ENCODE measurements at regions not wholly inside any gene's neighbourhood (a gene's known extent, or its start where the extent isn't known, plus 50 kb on each side); places are given as distances from the start of the nearest gene placed in this dataset.
A peak's percentile ranks its signal among the peaks of the same experiment; 100 is the strongest.

DNA sequence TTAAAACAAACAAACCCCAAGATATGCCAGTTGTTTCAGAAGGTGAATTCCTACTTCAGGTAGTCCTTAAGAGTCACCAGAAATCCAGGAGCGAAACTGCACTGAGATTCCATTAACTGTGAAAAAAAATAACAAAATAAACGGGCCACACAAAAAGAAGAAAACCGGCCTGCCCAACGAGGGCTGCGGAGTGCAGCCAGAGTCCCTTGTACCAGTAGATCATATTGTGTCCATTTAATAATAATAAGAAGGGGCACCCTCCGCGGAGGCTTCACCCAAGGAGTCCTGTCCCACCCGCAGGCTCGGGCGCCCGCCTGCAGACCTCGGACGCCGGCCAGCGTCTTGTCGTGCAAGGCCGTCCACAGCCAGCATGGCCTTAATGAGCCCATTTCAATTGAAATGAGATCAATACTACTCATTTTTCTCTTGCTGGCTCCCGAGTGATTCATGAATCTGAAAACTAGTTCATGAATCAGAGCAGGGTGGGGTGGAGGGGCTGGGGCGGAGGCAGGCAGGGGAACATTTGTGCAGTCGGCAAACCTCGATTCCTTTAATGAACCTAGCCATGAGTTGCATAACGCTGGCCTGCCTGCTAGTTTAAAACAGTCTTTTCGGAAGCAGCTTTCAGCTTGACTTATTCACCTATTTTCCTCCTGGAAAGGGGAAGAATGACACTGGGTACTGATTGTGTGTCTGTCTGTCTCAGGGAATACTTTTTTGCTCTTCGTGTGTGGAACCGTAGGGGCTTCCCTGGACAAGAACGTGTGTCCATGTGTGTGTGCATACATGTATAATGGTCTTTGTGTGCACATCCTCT, 113.1 kb upstream of the IRF2BP2 start:
- Histone ChIP-seq H3K4me1 (ENCODE audit: control insufficient read depth, insufficient read depth, low read length) (peaks cover 87% of the 10 kb centered on the region), H3K36me3 (ENCODE audit: control insufficient read depth in 2 of 2, insufficient read depth in 2 of 2, low read length in 2 of 2) (no peaks in the 10 kb centered on the region), H3K27me3 (ENCODE audit: control insufficient read depth in 1 of 2, insufficient read depth in 2 of 2, low read length in 2 of 2) (no peaks in the 10 kb centered on the region), H3K4me3 (ENCODE audit: low read length in 2 of 2) (peak overlapping the region; percentile 27 to 64), H3K9me3 (ENCODE audit: control insufficient read depth in 2 of 2, low read length in 2 of 2) (no peaks in the 10 kb centered on the region), H3K9ac (ENCODE audit: low read length in 2 of 2) (peak overlapping the region; percentile 88 to 92), H3K27ac (ENCODE audit: low read length) (peak overlapping the region; percentile 100)

DNA sequence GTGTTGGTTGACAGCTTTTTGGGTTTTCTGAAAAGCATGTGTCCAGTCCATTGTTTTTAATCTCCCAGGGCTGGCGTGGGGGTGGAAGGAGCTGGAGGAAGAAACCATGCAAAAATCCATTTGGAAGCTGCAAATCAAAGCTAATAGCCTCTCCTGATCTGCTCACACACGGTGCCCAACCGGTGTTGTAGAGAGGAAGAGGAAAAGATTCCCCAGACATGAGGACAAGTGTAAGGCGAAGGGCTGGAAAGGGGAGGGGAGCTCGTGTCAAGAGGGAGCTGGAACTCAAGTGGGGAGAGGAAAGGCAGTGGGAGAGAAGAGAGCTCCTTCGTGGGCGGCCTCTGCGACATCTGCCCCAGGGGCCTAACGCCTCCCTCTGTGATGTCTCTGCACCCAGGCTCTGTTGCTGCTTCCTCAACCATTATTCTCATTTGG, 112.3 kb upstream of the IRF2BP2 start:
- H3K27ac ChIP-seq (ENCODE audit: low read length), result peak overlapping the region; percentile 100
- H3K4me3 ChIP-seq (ENCODE audit: low read length in 2 of 2), result peak overlapping the region in 1 of 2 donors; percentile 64
- no peaks in the 10 kb centered on the region for H3K9me3 ChIP-seq (ENCODE audit: control insufficient read depth in 2 of 2, low read length in 2 of 2)
- peaks cover 91% of the 10 kb centered on the region for H3K4me1 ChIP-seq (ENCODE audit: control insufficient read depth, insufficient read depth, low read length)
- H3K27me3 ChIP-seq (ENCODE audit: control insufficient read depth in 1 of 2, insufficient read depth in 2 of 2, low read length in 2 of 2), result no peaks in the 10 kb centered on the region
- H3K9ac ChIP-seq (ENCODE audit: low read length in 2 of 2), result peak overlapping the region; percentile 88 to 92
- no peaks in the 10 kb centered on the region for H3K36me3 ChIP-seq (ENCODE audit: control insufficient read depth in 2 of 2, insufficient read depth in 2 of 2, low read length in 2 of 2)

DNA sequence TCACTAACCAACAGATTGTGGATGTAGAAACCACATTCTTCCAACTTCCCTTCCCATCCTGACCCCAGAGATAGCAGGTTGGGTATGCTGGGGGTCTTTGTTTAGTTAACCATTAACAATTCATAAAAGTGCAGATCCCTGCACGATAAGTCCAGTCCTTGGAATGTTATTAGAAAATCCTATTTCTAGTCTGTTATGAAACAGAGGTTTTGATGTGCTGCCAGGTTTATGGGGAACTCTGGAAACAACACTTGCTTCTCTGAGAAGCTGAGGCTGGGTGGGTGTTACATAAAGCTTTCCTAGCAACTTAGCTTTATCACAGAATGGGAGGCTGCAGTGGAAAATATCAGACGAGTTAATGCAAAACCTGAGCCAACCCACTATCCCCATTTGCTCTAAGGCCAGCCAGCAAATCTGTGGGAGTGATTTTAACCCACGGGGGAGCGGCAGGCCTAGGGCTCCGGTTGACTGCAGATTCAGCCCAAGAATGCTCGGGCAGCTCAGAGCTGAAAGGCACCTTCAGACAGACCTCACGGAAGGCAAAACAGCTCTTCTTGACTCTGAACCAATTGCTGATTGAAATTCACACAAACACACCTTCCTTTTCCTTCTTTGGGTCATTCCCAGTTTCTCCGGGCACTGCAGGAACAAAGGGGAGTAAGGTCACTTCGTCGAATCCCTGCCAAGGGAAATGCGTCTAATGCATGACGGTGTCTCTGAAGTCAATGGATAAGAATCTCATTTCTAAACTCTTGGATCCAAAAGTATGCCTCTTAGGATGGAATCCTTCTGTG, 111.7 kb upstream of the IRF2BP2 start:
- peak overlapping the region in 1 of 2 donors; percentile 64 for H3K4me3 ChIP-seq (ENCODE audit: low read length in 2 of 2)
- H3K27ac ChIP-seq (ENCODE audit: low read length), result peak overlapping the region; percentile 100
- H3K27me3 ChIP-seq (ENCODE audit: control insufficient read depth in 1 of 2, insufficient read depth in 2 of 2, low read length in 2 of 2), result no peaks in the 10 kb centered on the region
- H3K9me3 ChIP-seq (ENCODE audit: control insufficient read depth in 2 of 2, low read length in 2 of 2), result no peaks in the 10 kb centered on the region
- H3K4me1 ChIP-seq (ENCODE audit: control insufficient read depth, insufficient read depth, low read length), result peaks cover 91% of the 10 kb centered on the region
- H3K36me3 ChIP-seq (ENCODE audit: control insufficient read depth in 2 of 2, insufficient read depth in 2 of 2, low read length in 2 of 2), result no peaks in the 10 kb centered on the region
- H3K9ac ChIP-seq (ENCODE audit: low read length in 2 of 2), result peak overlapping the region; percentile 88 to 92

DNA sequence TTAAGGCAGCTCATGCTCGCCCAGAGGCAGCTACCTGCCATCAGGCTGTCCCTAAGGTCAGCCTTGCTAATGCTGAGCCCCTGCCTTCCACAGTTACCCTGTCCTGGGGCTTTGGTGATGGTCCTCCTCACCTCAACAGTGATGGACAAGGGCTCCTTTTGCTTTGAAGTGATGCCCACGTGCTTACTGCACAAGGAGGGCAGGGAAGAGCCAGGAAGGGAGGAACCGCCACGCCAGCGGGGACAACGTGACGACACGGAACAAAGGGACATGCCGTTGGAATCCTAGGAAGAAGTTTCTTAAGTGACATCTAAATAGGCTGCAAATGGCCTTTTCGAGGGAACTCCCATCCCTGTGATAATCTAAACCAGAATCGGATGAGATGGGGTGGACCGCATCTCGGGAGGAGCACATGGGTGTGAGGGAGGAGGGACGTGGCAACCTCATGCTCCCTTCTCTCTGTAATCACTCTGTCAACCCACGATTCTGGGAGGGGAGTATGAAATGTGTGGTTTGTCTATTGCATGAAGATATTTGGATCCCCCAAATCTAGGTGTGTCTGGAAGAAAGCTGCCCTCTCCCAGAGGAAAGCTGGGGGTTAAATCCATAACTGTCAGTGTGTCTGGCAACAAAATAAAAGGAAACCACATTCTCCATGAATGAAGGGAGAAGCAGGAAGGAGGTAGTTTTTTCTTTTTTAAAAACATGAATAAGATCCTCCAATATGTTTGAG, 110.9 kb upstream of the IRF2BP2 start:
- Histone ChIP-seq H3K27me3 (ENCODE audit: control insufficient read depth in 1 of 2, insufficient read depth in 2 of 2, low read length in 2 of 2) (no peaks in the 10 kb centered on the region), H3K4me1 (ENCODE audit: control insufficient read depth, insufficient read depth, low read length) (peaks cover 91% of the 10 kb centered on the region), H3K4me3 (ENCODE audit: low read length in 2 of 2) (peak overlapping the region in 1 of 2 donors; percentile 64), H3K27ac (ENCODE audit: low read length) (peak overlapping the region; percentile 100), H3K9me3 (ENCODE audit: control insufficient read depth in 2 of 2, low read length in 2 of 2) (no peaks in the 10 kb centered on the region), H3K9ac (ENCODE audit: low read length in 2 of 2) (peak overlapping the region; percentile 88 to 92), H3K36me3 (ENCODE audit: control insufficient read depth in 2 of 2, insufficient read depth in 2 of 2, low read length in 2 of 2) (no peaks in the 10 kb centered on the region)

DNA sequence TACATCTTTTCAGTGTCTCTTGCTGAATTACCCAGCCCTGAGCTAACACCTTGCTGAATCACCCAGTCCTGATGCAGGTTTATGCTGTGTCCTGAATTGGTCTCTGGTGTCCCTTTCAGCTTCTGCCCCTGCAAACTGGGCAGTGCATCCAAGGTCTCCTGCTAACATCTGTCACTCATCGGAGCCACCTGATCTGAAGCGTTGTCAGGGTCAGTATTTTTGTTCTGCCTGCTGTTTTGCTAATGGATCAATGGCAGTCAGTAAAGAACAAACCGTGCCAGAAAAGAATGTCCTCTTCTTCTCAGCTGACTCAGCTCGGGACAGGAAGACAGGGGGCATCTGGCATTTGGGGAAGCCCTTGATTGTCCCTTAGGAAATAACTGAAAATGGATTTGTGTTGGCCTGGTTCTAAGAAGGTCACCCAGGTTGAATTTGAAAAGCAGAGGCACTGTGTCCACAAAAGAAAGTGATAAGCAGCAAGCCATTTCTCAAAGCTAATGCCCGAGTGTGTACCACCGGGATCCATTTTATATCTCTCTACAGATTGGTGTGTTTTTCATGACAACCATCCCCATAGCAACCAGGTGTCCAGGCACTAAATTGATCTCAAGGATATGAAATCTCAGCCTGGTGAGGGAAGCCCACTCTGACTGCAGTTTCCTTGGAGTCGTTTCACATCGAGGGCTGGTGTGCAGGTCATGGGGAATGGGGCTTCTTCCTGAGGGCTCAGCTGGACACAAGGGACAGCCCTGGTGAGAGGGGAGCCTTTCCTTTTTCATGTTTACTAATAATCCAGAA, 109.7 kb upstream of the IRF2BP2 start:
- Histone ChIP-seq H3K4me1 (ENCODE audit: control insufficient read depth, insufficient read depth, low read length) (peaks cover 88% of the 10 kb centered on the region), H3K4me3 (ENCODE audit: low read length in 2 of 2) (no peak overlapping the region), H3K9ac (ENCODE audit: low read length in 2 of 2) (peak overlapping the region in 1 of 2 donors; percentile 5), H3K27ac (ENCODE audit: low read length) (peak overlapping the region; percentile 100), H3K9me3 (ENCODE audit: control insufficient read depth in 2 of 2, low read length in 2 of 2) (no peaks in the 10 kb centered on the region), H3K27me3 (ENCODE audit: control insufficient read depth in 1 of 2, insufficient read depth in 2 of 2, low read length in 2 of 2) (no peaks in the 10 kb centered on the region), H3K36me3 (ENCODE audit: control insufficient read depth in 2 of 2, insufficient read depth in 2 of 2, low read length in 2 of 2) (no peaks in the 10 kb centered on the region)

DNA sequence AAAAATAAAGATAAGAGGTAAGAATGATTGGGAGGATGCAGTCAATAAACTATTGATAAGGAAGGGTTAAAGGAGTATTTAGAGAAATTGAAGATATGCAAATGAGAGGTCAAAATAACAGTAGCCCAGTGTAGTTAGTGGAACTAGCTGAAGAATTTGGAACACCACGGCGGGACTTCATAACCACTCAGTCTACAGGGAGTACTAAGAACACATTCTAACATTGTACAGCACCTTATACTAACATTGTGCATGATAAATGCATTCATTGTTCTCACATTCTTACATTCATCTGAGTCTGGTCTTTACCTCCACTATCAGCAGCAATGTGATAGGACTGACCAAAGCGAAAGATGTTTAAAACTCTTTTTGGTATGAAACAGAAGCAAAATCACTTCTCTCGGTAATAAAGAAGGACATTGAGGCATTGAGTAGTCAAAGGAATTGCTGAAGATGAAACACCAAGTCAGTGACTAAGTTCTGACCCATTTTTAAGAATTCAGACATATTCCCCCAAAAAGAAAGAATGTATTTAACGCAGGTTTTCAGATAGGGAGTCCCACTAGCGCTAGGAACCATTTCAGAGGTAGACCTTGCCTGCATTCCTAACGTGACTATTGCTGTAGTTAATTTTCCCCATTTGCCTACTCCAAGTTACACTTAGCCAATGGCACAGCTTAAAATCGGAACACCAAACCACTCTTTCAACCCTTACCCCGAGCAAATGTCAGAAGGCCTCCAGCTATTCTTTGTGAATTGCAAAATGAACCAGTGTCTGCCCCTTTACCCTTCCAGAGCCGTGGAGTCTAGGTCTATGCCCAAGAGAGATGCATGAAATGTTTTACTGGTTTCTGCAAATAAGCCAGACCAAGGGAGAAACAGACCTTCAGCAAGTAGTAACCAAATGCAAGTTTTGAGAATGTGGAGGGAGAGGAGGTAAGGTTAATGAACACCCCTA, 108.8 kb upstream of the IRF2BP2 start:
- H3K27me3 ChIP-seq (ENCODE audit: control insufficient read depth in 1 of 2, insufficient read depth in 2 of 2, low read length in 2 of 2), result no peaks in the 10 kb centered on the region
- no peak overlapping the region for H3K4me3 ChIP-seq (ENCODE audit: low read length in 2 of 2)
- H3K9ac ChIP-seq (ENCODE audit: low read length in 2 of 2), result peak overlapping the region in 1 of 2 donors; percentile 3
- H3K4me1 ChIP-seq (ENCODE audit: control insufficient read depth, insufficient read depth, low read length), result peaks cover 85% of the 10 kb centered on the region
- H3K9me3 ChIP-seq (ENCODE audit: control insufficient read depth in 2 of 2, low read length in 2 of 2), result no peaks in the 10 kb centered on the region
- H3K36me3 ChIP-seq (ENCODE audit: control insufficient read depth in 2 of 2, insufficient read depth in 2 of 2, low read length in 2 of 2), result no peaks in the 10 kb centered on the region
- H3K27ac ChIP-seq (ENCODE audit: low read length), result peak overlapping the region; percentile 100

DNA sequence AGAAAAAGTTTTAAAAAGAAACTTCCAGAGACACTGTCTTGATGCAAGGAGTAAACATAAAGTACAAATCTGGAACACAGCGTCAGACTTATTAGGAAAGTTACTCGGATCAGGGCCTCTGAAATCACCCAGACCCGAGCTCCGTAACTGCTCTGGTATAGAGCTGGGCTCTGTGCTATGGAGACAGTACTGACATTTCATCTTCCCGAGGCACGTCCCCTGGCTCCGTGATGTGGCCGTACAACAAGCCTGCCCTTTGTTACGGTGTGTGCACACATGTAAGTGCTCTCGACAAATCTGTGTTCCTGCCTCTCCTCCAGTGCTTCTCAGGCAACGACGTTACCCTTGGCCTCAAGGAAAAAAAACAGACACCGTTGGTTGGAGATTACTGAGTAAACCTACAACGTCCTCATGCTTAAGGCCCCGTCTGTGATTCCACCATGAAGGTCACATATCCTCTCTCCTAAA, 107.0 kb upstream of the IRF2BP2 start:
- Histone ChIP-seq H3K9ac (ENCODE audit: low read length in 2 of 2) (peak overlapping the region; percentile 58 to 78), H3K36me3 (ENCODE audit: control insufficient read depth in 2 of 2, insufficient read depth in 2 of 2, low read length in 2 of 2) (no peaks in the 10 kb centered on the region), H3K9me3 (ENCODE audit: control insufficient read depth in 2 of 2, low read length in 2 of 2) (no peaks in the 10 kb centered on the region), H3K27me3 (ENCODE audit: control insufficient read depth in 1 of 2, insufficient read depth in 2 of 2, low read length in 2 of 2) (no peaks in the 10 kb centered on the region), H3K27ac (ENCODE audit: low read length) (peak overlapping the region; percentile 100), H3K4me3 (ENCODE audit: low read length in 2 of 2) (peak overlapping the region in 1 of 2 donors; percentile 41), H3K4me1 (ENCODE audit: control insufficient read depth, insufficient read depth, low read length) (peaks cover 69% of the 10 kb centered on the region)

DNA sequence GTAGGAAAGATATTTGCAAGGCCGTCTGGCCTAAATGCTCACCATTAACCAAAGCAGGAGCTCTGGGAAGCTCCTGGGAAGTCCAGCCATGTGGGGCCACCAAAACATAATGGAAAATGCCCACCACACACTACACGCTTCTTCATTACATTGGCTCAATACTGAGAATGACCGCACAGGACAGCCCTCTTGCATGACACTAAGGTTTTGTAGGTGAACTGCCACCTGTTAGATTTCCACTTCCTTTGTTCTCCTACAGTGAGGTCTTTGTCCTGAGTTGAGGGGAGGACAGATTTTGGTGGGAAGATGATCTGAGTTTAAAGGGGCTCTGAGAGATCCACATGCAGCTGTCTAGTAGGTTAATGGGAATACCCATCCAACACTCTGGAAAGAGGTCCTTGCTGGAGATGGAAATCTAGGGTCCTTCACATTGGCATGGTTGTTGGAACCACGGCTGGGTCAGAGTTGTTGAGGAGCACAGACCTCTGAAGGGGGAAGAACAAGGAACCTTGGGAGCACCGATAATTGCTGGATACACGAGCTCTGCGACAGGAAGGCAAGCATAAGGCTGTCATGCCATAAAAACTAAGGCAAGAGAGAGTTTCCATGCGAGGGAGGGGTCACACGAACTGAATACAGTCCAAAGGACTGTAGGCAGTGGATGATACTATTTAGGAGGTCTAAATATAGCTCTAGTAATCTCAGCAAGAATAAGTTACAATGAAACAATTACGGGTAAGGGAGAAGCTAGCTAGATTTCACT, 105.5 kb upstream of the IRF2BP2 start:
- H3K4me1 ChIP-seq (ENCODE audit: control insufficient read depth, insufficient read depth, low read length), result peaks cover 54% of the 10 kb centered on the region

DNA sequence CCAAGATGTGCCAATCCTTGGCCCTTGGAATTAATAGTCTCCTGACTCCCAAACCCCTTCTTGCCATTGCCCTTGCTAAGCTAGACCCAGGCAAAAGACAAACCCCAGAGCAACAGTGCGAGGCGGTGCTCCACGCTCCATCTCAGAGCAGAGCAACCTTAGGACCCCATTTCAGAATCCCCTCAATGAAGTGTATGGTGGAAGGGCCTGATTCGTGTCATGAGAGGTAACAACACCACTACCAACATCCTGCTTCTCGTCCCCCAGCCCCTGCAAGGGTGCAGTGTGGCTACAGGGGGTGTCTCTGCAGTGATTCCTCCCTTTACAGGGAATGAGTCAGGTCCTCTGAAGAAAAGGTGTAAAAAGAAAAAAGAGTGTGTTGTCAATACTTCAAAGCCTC, 103.9 kb upstream of the IRF2BP2 start:
- H3K9ac ChIP-seq (ENCODE audit: low read length in 2 of 2), result no peak overlapping the region

More for the DNA sequence above, 105.5 kb upstream of the IRF2BP2 start:
- H3K27me3 ChIP-seq (ENCODE audit: control insufficient read depth in 1 of 2, insufficient read depth in 2 of 2, low read length in 2 of 2), result no peaks in the 10 kb centered on the region
- peak overlapping the region; percentile 100 for H3K27ac ChIP-seq (ENCODE audit: low read length)
- H3K9ac ChIP-seq (ENCODE audit: low read length in 2 of 2), result peak overlapping the region; percentile 21 to 58
- H3K4me3 ChIP-seq (ENCODE audit: low read length in 2 of 2), result peak overlapping the region in 1 of 2 donors; percentile 41
- H3K36me3 ChIP-seq (ENCODE audit: control insufficient read depth in 2 of 2, insufficient read depth in 2 of 2, low read length in 2 of 2), result no peaks in the 10 kb centered on the region
- H3K9me3 ChIP-seq (ENCODE audit: control insufficient read depth in 2 of 2, low read length in 2 of 2), result no peaks in the 10 kb centered on the region

More for the DNA sequence above, 103.9 kb upstream of the IRF2BP2 start:
- no peak overlapping the region for H3K4me3 ChIP-seq (ENCODE audit: low read length in 2 of 2)
- peaks cover 42% of the 10 kb centered on the region for H3K4me1 ChIP-seq (ENCODE audit: control insufficient read depth, insufficient read depth, low read length)
- H3K27me3 ChIP-seq (ENCODE audit: control insufficient read depth in 1 of 2, insufficient read depth in 2 of 2, low read length in 2 of 2), result no peaks in the 10 kb centered on the region
- H3K27ac ChIP-seq (ENCODE audit: low read length), result no peak overlapping the region
- no peaks in the 10 kb centered on the region for H3K9me3 ChIP-seq (ENCODE audit: control insufficient read depth in 2 of 2, low read length in 2 of 2)
- no peaks in the 10 kb centered on the region for H3K36me3 ChIP-seq (ENCODE audit: control insufficient read depth in 2 of 2, insufficient read depth in 2 of 2, low read length in 2 of 2)
